ENCODE measurements at regions not wholly inside any gene's neighbourhood (a gene's known extent, or its start where the extent isn't known, plus 50 kb on each side); places are given as distances from the start of the nearest gene placed in this dataset.
"Not testable (repeated sequence)": the region's sequence is repeated elsewhere in the genome, so short reads cannot be mapped to it uniquely, and the experiment has no call there.

GRCh38 chr13:67452526-67452925 lies 222.4 kb upstream of the PCDH9 start:
- H4K20me1 ChIP-seq (replicated peaks in 1 of 2; ENCODE audit: control insufficient read depth in 1 of 2, insufficient read depth in 2 of 2, low read length in 2 of 2); H3K36me3 ChIP-seq (ENCODE audit: control insufficient read depth in 2 of 4, insufficient read depth in 4 of 4, low read length in 3 of 4); H2BK120ac ChIP-seq (replicated peaks; ENCODE audit: low read depth, low read length); H2AK5ac ChIP-seq (ENCODE audit: low read depth, low read length); H3K4ac ChIP-seq (replicated peaks; ENCODE audit: insufficient read length, low read depth, low read length); H3K23me2 ChIP-seq (ENCODE audit: low read depth, low read length); H4K8ac ChIP-seq (ENCODE audit: extremely low read depth, insufficient read depth, low read length); H3K27ac ChIP-seq (ENCODE audit: low read depth, low read length); H4K5ac ChIP-seq (ENCODE audit: insufficient read length, low read depth, low read length); H3K79me1 ChIP-seq (ENCODE audit: low read depth, low read length); H3K23ac ChIP-seq (ENCODE audit: insufficient read length); H3K4me2 ChIP-seq (ENCODE audit: insufficient read depth in 1 of 2, low read depth in 2 of 2, low read length in 2 of 2); H3K4me1 ChIP-seq (replicated peaks in 1 of 4; ENCODE audit: control insufficient read depth in 3 of 4, insufficient read depth in 4 of 4, low read length in 3 of 4); H3K18ac ChIP-seq (ENCODE audit: extremely low read depth, low read length); H3K56ac ChIP-seq (replicated peaks; ENCODE audit: insufficient read length, low read depth, low read length); H2BK15ac ChIP-seq (ENCODE audit: low read length); H3K4me3 ChIP-seq (ENCODE audit: extremely low read depth in 1 of 4, insufficient read depth in 2 of 4, low read depth in 3 of 4, low read length in 4 of 4); H3K14ac ChIP-seq (ENCODE audit: insufficient read length); DNase-seq (ENCODE audit: low read depth in 1 of 2, low spot score in 2 of 2); H3K9me3 ChIP-seq (ENCODE audit: insufficient read depth in 2 of 2, low read depth in 1 of 2, low read length in 1 of 2); H3K9ac ChIP-seq (replicated peaks in 1 of 4; ENCODE audit: extremely low read depth in 1 of 4, low read depth in 3 of 4, low read length in 3 of 4); FAIRE-seq; H2BK5ac ChIP-seq (ENCODE audit: low read depth, low read length); H3K79me2 ChIP-seq (ENCODE audit: control insufficient read depth in 1 of 2, insufficient read depth in 2 of 2, low read length in 2 of 2); POLR2A ChIA-PET (ENCODE audit: partially characterized antibody); H2BK20ac ChIP-seq (ENCODE audit: low read length); H4K91ac ChIP-seq (replicated peaks; ENCODE audit: insufficient read length, low read length); H2AFZ ChIP-seq (ENCODE audit: low read length); H3K27me3 ChIP-seq (replicated peaks in 1 of 4; ENCODE audit: control insufficient read depth in 3 of 4, extremely low read depth in 1 of 4, insufficient read depth in 3 of 4, low read length in 3 of 4); H2BK12ac ChIP-seq (ENCODE audit: low read depth, low read length): not testable (repeated sequence)
- WGBS, 2 experiments (ENCODE audit: extremely low coverage in 1 of 2, insufficient coverage in 1 of 2, insufficient read length in 1 of 2, insufficient replicate concordance in 2 of 2, low coverage in 1 of 2, low lambda C conversion rate in 2 of 2, missing lambda C conversion rate in 1 of 2), result 93% methylated on average over 6 of the region's 8 CpGs; no CpG with 5 or more reads in 1 of the 2 experiments
- CTCF ChIA-PET (ENCODE audit: partially characterized antibody), result interaction anchor here (1.7 kb wide), 1 partner anchor 9 kb away, joined by 4 read pairs; no protein-coding TSS in a partner anchor

All from H1 (cell line).